Heart right ventricle (tissue), 16 donors: ENCODE measurements at regions not wholly inside any gene's neighbourhood (a gene's known extent, or its start where the extent isn't known, plus 50 kb on each side); places are given as distances from the start of the nearest gene placed in this dataset.

Experiments
- ATAC-seq, 8 donors: fragments of 200-7000 bp; cut with Tn5 transposase; one replicate each; pipeline ENCODE4 v1.9.1; 2020; ENCODE audit warnings: mild to moderate bottlenecking in 8 of 8, moderate library complexity in 8 of 8, moderate number of reproducible peaks in 1 of 8
- DNase-seq, 2 donors: peaks; one replicate each; pipeline ENCODE4 v3.0.0-alpha.2; 2020
- H3K27ac ChIP-seq, 10 donors: fragments of 200-600 bp; sonication (generic) in 2 of 10; one replicate each; pipeline versions ENCODE4 v1.5.0 to v1.8.0; 2020 to 2022; ENCODE audit warnings: mild to moderate bottlenecking in 3 of 10
- H3K27me3 ChIP-seq, 7 donors: fragments of 200-600 bp; one replicate each; pipeline ENCODE4 v1.8.0; 2021 to 2022; ENCODE audit warnings: mild to moderate bottlenecking in 2 of 7
- H3K36me3 ChIP-seq, 9 donors: fragments of 200-600 bp; sonication (generic) in 1 of 9; one replicate each; pipeline versions ENCODE4 v1.5.0 to v1.8.0; 2020 to 2022; ENCODE audit warnings: mild to moderate bottlenecking in 2 of 9
- H3K4me1 ChIP-seq, 9 donors: fragments of 200-600 bp; sonication (generic) in 1 of 9; one replicate each; pipeline versions ENCODE4 v1.5.0 to v1.8.0; 2020 to 2022; ENCODE audit warnings: mild to moderate bottlenecking in 4 of 9
- H3K4me3 ChIP-seq, 10 donors: fragments of 200-600 bp; sonication (generic) in 2 of 10; one replicate each; pipeline versions ENCODE4 v1.5.0 to v1.8.0; 2020 to 2022; ENCODE audit warnings: mild to moderate bottlenecking in 7 of 10, moderate library complexity in 2 of 10
- H3K9me3 ChIP-seq, 11 donors: fragments of 200-600 bp in 10 of 11; sonication (generic) in 2 of 11; one replicate each; pipeline versions ENCODE4 v1.5.0 to v1.8.0; 2013 to 2022; ENCODE audit warnings: mild to moderate bottlenecking in 2 of 11, control low read depth in 1 of 11, moderate library complexity in 1 of 11
- CTCF ChIP-seq, 9 donors: fragments of 200-600 bp; sonication (generic) in 2 of 9; IDR thresholded peaks; one replicate each; pipeline versions ENCODE4 v1.5.0 to v1.8.0; 2021 to 2022; ENCODE audit warnings: antibody characterized with exemption in 9 of 9, mild to moderate bottlenecking in 5 of 9, moderate library complexity in 1 of 9
- WGBS, 2 donors: extraction: QIAGEN DNeasy Blood & Tissue Kit; methylation state at CpG; one replicate each; pipeline ENCODE4 v1.1.7; 2013; ENCODE audit warnings: inconsistent platforms in 1 of 2; 5-methylcytosine and 5-hydroxymethylcytosine counted together
- intact Hi-C, 10 donors: fragments of 100-400 bp; cut with DNase I; formaldehyde crosslinking; loops; one replicate each; pipeline versions ENCODE4 v1.11.1 to v1.14.2; 2022
- donor health status: Arrhythmogenic right ventricular cardiomyopathy.
- donor health status: ischemic (EF 13 %, LVEDD 7.1; RV severe dilation, severe dysfunction).
- donor health status: healthy with polysubstance abuse.
- donor health status: DM: no; HTN: yes; CAD: no.
- donor health status: DM: no; HTN: no; CAD: no.
- donor health status: ischemic (EF 25% LVEDD 6.9; RV normal size, moderate dysfunction).
- donor health status: ischemic (EF 25% LVEDD 5.7; RV mildly dilated, moderate dysfunction).
- donor health status: healthy.
- donor health status: DM: yes; HTN: yes; CAD: no.
- donor health status: Ischemic cardiomyopathy.
- donor health status: ischemic (EF 35%, LVEDD 5.7; RV mildly dilated, moderate dysfunction).
- donor health status: nonischemic (EF 11% LVEDD 7.7; RV severe dilation, severe dysfunction).
- donor health status: DM: yes; HTN: yes; CAD: no.
- donor health status: PGD.
- donor health status: ischemic (EF 29% LVEDD 5.4; RV normal size, mild dysfunction).
- donor health status: nonischemic (EF 23%, LVEDD 6.1; RV moderate dilation, normal function).

GRCh38 chr14:29054119-29054518 is 287.5 kb downstream of the FOXG1 start:
- WGBS, 2 donors: 66 to 80% methylated on average over 2 of the region's 2 CpGs
- DNase-seq: no peak
- Histone ChIP-seq H3K27ac (no peak overlapping the region), H3K27me3 (no peaks in the 10 kb centered on the region), H3K9me3 (peaks cover 0 to 19% (median 7%) of the 10 kb centered on the region in 11 donors), H3K36me3 (no peaks in the 10 kb centered on the region), H3K4me3 (no peak overlapping the region), H3K4me1 (no peaks in the 10 kb centered on the region)
- intact Hi-C loops: no loop called here
- TF ChIP-seq CTCF (IDR thresholded peaks at IDR 0.05): no peak
- ATAC-seq: no peak

DNA sequence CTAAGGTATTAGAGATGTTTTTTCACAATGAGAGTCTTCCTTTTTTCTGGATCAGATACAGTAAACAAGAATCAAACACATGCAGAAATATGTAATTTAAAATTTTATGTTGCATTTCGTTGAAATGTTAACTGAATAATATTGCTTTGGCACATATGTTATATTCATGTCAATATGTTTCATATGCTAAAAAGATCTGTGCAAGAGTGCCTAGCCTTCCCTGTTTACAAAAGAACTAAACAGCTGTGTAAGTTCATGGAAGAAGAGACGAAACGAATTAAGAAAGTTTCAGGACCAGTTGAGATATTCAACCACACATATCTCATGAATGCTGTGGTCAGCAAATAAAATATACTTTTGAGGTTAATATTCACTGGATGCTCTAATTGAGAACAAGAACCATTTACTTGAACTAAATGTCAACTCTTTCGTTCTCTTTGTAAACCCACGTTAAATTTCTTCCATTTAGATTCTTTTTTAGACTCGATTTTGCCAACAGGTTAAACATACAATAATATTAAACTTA is 289.5 kb downstream of the FOXG1 start:
- Histone ChIP-seq H3K27me3 (no peaks in the 10 kb centered on the region), H3K36me3 (no peaks in the 10 kb centered on the region), H3K4me1 (no peaks in the 10 kb centered on the region), H3K4me3 (no peak overlapping the region), H3K9me3 (no peaks in the 10 kb centered on the region), H3K27ac (no peak overlapping the region)
- WGBS, 2 donors: 69 to 75% methylated on average over 6 of the region's 6 CpGs
- DNase-seq: no peak
- intact Hi-C loops: no loop called here
- no peak for ATAC-seq
- TF ChIP-seq CTCF (IDR thresholded peaks at IDR 0.05): no peak

GRCh38 chr14:29061702-29062101 is 295.1 kb downstream of the FOXG1 start:
- H3K4me1 ChIP-seq: no peaks in the 10 kb centered on the region
- 77 to 81% methylated on average over 2 of the region's 2 CpGs for WGBS, 2 donors
- no peaks in the 10 kb centered on the region for H3K36me3 ChIP-seq
- intact Hi-C loops: loop anchor here in 1 of 10 donors (10.0 kb wide), 1 partner anchor 1813 kb away; the partner anchor contains the start of gene COCH
- H3K4me3 ChIP-seq: no peak overlapping the region
- H3K27ac ChIP-seq: no peak overlapping the region
- DNase-seq (no peak), ATAC-seq (no peak)
- H3K27me3 ChIP-seq: no peaks in the 10 kb centered on the region
- TF ChIP-seq CTCF (IDR thresholded peaks at IDR 0.05): no peak
- H3K9me3 ChIP-seq: peaks cover 0 to 29% (median 0%) of the 10 kb centered on the region in 11 donors

GRCh38 chr14:29062466-29062865 is 295.9 kb downstream of the FOXG1 start:
- no peaks in the 10 kb centered on the region for H3K36me3 ChIP-seq
- H3K4me1 ChIP-seq: no peaks in the 10 kb centered on the region
- H3K27ac ChIP-seq: no peak overlapping the region
- H3K4me3 ChIP-seq: no peak overlapping the region
- ATAC-seq (no peak), DNase-seq (no peak)
- intact Hi-C loops: loop anchor here in 1 of 10 donors (10.0 kb wide), 1 partner anchor 1812 kb away; the partner anchor contains the start of gene COCH
- H3K9me3 ChIP-seq: peaks cover 0 to 33% (median 0%) of the 10 kb centered on the region in 11 donors
- no peaks in the 10 kb centered on the region for H3K27me3 ChIP-seq
- TF ChIP-seq CTCF (IDR thresholded peaks at IDR 0.05): no peak
- WGBS, 2 donors: 65 to 71% methylated on average over 6 of the region's 6 CpGs
